GM03348 (cell line): ENCODE measurements at regions not wholly inside any gene's neighbourhood (a gene's known extent, or its start where the extent isn't known, plus 50 kb on each side); places are given as distances from the start of the nearest gene placed in this dataset.
A peak's percentile ranks its signal among the peaks of the same experiment; 100 is the strongest.
"Not testable (repeated sequence)": the region's sequence is repeated elsewhere in the genome, so short reads cannot be mapped to it uniquely, and the experiment has no call there.

Source experiments
- DNase-seq: peaks from one replicate; pipeline ENCODE4 v3.0.0; 2012; ENCODE audit warnings: low spot score

GRCh38 chr4:188377816-188378215 is 238.6 kb downstream of the TRIML1 start:
- no peak for DNase-seq

GRCh38 chr4:188383180-188383579 is 243.9 kb downstream of the TRIML1 start:
- DNase-seq, result no peak

- DNase-seq, result peak; percentile 53
Observed at GRCh38 chr4:188387179-188387791, 248.0 kb downstream of the TRIML1 start.

- DNase-seq, result not testable (repeated sequence)
Observed at GRCh38 chr4:188391349-188391748, 252.1 kb downstream of the TRIML1 start.

- no peak for DNase-seq
Observed at GRCh38 chr4:188396037-188396436, 256.8 kb downstream of the TRIML1 start.

- no peak for DNase-seq
Observed at GRCh38 chr4:188399834-188400233, 260.6 kb downstream of the TRIML1 start.

GRCh38 chr4:188400451-188400850 is 261.2 kb downstream of the TRIML1 start:
- DNase-seq, result no peak

- no peak for DNase-seq
Observed at GRCh38 chr4:188403272-188403671, 264.0 kb downstream of the TRIML1 start.

- peak; percentile 20 for DNase-seq
Observed at GRCh38 chr4:188405071-188405835, 266.0 kb downstream of the TRIML1 start.

- peak; percentile 65 for DNase-seq
Observed at GRCh38 chr4:188408244-188409030, 269.2 kb downstream of the TRIML1 start.

- DNase-seq, result no peak
Observed at GRCh38 chr4:188409851-188410250, 270.6 kb downstream of the TRIML1 start.

GRCh38 chr4:188411805-188412204 is 272.6 kb downstream of the TRIML1 start:
- DNase-seq, result no peak

- no peak for DNase-seq
Observed at GRCh38 chr4:188412499-188412898, 273.3 kb downstream of the TRIML1 start.

GRCh38 chr4:188414441-188414840 is 275.2 kb downstream of the TRIML1 start:
- no peak for DNase-seq

- DNase-seq, result no peak
Observed at GRCh38 chr4:188417181-188417580, 277.9 kb downstream of the TRIML1 start.

- no peak for DNase-seq
Observed at GRCh38 chr4:188423039-188423438, 283.8 kb downstream of the TRIML1 start.

GRCh38 chr4:188428935-188429334 is 289.7 kb downstream of the TRIML1 start:
- DNase-seq, result no peak

GRCh38 chr4:188429965-188430364 is 290.7 kb downstream of the TRIML1 start:
- DNase-seq, result no peak

- no peak for DNase-seq
Observed at GRCh38 chr4:188430384-188430783, 291.1 kb downstream of the TRIML1 start.

GRCh38 chr4:188432328-188432727 is 293.1 kb downstream of the TRIML1 start:
- no peak for DNase-seq

GRCh38 chr4:188433741-188434315 is 294.6 kb downstream of the TRIML1 start:
- no peak for DNase-seq

- DNase-seq, result no peak
Observed at GRCh38 chr4:188434643-188435042, 295.4 kb downstream of the TRIML1 start.

- peak; percentile 17 for DNase-seq
Observed at GRCh38 chr4:188435381-188435780, 296.1 kb downstream of the TRIML1 start.
